ENCODE measurements at regions not wholly inside any gene's neighbourhood (a gene's known extent, or its start where the extent isn't known, plus 50 kb on each side); places are given as distances from the start of the nearest gene placed in this dataset.
"Not testable (repeated sequence)": the region's sequence is repeated elsewhere in the genome, so short reads cannot be mapped to it uniquely, and the experiment has no call there.

DNA sequence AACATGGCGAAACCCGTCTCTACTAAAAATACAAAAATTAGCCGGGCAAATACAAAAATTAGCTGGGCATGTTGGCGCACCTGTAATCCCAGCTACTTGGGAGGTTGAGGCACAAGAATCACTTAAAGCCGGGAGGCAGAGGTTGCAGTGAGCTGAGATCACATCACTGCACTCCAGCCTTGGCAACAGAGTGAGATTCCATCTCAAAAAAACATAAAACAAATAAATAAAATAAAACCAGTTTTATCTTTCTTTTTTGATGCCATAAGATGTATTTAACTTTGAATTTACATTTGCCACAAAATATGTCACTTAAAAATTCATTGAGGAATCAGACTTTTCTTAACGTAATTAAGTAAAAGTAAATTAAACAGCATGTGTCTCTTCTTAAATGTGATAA is 113.3 kb upstream of the ERRFI1 start:
- no peak for DNase-seq

DNA sequence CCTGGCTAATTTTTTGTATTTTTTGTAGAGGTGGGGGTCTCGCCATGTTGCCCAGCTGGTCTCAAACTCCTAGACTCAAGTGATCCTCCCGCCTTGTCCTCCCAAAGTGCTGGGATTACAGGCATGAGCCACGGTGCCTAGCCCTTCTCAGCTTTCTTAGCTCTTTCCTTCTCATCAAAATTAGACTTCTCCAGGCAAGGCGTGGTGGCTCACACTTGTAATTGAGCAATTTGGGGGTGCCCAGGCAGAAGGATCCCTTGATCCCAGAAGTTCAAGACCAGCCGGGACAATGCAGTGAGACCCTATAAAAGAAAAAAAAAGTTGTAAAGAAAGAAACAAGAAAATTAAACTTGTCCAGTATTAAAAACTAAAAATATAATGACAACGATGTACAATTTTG is 112.6 kb upstream of the ERRFI1 start:
- no peak for DNase-seq

DNA sequence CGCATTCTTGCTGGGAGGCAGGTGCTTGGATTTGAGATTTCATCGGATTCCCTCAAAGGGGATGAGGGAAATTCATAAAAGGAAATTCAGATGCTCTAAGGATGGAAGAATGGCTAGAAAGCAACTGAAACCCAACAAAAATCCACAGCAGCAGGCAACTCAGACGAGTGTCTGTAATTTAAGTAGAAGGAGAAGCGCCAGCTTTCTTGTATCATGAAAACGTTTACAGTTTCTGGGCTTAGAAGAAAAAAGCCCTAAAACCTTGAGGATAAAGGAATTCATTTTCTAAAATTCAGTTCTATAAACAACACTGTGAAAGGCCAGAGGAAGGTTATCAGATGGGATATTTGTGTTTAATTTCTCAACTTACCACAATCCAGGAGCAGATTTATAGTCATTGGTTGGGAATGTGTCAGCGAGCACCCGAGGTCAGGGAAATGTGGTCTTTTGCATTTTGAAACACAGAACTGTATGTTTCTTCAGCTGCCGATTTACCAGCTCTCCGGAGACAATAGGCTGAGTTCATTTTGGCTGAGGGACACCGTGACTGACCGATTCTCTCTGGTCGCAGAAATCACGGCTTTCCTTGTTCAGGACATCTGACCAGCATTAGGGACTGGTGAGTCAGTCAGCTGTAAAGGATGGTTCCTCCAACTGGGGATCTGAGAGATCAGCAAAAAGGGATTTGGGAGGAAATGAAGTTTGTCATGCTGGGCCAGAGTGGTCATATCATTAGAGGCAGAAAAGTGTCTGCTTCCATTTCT is 111.6 kb upstream of the ERRFI1 start:
- DNase-seq = no peak

DNA sequence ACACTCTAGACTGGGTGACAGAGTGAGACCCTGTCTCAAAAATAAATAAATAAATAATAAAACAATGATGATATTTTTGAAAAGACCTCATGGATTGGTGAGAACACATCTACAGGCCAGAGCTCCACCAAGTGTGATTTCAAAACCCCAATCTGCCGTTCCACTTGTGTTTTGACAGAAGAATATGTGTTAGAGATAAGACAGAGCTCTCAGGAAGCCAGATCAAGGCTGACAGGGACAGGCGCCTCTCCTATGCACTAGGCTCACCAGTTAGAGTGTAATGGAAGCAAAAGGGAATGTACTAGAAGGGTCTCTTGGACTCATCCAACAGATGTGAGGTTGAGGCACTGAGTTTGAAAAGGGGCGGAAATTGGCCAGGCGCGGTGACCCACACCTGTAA is 110.7 kb upstream of the ERRFI1 start:
- DNase-seq = no peak

DNA sequence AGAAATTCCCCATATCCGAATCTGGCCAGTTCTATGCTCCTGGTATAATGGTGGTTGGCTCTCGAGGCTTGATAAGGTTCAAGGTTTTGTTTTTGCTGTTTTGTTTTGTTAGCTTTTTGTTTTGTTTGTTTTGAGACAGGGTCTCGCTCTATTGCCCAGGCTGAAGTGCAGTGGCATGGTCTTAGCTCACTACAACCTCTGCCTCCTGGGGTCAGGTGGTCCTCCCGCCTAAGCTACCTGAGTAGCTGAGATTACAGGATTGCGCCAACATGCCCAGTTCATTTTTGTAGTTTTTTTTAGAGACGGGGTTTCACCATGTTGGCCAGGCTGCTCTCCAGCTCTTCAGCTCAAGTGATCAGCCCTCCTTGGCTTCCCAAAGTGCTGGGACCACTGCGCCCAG is 109.1 kb upstream of the ERRFI1 start:
- no peak for DNase-seq

DNA sequence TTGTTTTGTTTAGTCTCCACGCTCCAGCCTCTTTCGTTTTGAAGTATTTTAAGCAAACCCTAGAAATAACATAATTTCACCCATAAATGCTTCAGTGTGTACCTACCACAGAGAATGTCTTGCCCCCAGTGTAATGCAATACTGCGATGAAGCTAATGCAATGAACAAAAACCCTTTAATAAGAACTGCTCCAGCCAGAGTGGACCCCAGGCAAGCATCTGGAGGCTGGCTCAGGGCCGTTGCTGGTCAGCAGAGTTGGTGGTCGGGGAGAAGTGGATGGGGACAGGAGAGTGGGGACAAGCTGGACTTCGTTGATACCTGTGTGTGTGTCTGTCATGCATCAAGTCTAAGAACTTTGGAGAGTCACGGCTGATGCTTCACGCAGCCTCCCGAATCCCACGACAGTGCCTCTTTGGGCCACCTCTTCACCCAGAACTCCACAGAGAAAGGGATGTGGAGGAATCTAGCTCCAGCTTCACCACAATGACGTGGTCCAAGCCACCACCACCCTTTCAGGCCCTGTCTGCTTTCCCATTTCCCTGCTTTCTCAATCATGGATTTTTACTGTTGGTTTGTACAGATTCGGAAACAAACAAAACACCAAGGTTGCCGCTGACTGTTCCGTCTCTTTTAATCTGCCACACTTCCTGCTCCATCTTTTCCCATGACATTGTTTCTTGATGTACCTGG is 108.6 kb upstream of the ERRFI1 start:
- DNase-seq = no peak

DNA sequence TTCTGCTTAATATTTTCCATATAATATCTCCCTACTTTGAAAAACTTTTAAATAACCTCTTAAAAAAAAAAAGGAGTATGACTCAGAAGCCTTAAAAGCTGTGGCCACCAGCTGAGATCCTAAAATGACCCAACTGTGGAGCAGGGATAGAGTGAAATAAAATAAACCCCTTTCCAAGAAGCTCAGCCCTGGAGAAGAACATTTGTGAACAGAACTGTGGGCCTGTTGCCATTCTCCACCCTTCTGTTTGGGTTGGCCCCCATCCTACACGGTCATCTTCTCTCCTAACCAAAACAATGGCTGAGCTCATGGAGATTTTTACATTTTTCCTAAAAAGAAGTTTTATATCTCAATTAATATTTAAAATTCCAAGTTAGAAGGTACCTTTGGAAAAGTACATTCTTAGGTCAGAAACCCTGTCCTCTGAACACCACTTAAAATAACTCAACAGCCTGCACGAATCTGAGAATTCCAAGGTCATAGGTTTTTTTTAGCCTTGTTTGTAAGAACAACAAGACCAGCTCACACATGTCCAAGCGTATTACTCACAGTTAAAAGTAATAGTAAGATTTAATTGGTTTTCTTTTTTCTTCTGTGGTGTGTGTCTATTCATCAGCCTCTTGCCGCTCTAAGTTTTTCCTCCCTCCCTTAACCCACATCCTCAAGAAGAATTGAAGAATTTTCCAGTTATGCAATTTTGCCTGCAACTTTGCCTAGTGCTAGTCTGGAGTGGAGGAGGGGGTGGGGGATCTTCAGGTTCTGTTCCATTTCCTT is 107.7 kb upstream of the ERRFI1 start:
- DNase-seq = no peak

DNA sequence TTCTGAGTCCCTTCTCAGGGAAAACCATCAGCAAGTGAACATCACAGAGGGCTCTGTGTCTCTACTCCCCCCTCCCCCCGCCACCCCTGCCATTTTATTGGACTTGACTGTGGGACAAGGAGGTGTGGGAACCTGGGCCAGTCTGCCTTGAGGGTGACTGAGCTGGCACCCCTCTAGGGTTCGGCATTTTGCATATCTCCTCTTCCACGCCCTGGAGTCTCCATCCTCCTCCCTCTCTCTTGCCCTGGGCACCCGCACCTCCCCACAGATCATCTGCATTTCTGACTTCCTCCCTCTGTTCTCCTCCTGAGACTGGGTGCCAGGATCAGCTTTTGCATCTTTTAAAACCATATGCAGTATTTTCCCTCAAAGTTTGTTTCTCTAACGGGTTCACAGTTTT is 107.1 kb upstream of the ERRFI1 start:
- DNase-seq = no peak

DNA sequence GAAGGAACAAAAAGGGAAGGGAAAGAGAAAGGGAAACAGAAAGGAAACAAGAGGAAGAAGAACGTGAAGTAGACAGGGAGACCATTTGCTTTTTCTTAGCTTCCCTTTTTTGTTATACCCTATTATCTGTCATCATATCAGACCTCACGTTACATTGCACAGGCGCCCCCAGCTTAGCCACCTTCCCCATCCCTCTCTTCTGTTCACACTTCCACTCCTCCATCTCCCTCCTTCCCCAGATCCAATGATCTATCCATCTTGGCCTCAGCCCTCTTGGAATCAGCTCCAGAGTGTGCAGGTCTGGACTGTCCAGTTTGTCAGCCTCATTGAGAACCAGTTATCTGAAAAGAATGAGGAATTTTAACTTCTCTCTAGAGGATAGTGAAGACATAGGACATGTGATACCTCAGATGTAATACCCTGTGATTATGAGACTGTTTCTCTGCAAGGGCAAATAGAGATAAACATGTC is 101.1 kb upstream of the ERRFI1 start:
- no peak for DNase-seq

DNA sequence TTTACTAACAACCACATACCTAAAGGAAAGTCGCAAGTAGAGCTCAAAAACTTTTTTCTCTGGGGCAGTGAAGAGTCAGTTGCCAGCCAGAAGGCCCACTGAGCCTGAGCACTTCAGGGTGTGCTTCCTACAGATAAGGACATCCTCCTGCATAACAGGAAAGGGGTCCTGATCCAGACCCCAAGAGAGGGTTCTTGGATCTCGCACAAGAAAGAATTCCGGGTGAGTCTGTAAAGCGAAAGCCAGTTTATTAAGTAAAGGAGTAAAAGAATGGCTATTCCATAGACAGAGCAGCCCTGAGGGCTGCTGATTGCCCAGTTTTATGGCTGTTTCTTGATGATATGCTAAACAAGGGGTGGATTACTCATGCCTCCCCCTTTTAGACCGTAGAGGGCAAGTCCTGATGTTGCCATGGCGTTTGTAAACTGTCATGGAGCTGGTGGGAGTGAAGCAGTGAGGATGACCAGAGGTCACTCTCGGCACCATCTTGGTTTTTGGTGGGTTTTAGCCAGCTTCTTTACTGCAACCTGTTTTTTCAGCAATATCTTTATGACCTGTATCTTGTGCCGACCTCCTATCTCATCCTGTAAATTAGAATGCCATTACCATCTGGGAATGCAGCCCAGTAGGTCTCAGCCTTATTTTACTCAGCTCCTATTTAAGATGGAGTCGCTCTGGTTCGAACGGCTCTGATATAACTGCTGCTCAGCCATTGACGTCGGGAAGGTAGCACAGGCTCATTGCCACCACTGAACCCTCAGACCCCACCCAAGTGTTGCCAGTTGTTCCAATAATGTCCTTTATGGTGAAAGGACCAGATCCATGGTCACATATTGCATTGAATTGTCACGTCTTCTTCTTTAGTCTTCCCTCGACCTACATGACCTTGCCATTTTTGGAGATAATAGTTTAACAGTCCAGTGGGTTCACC is 96.6 kb upstream of the ERRFI1 start:
- DNase-seq = no peak

DNA sequence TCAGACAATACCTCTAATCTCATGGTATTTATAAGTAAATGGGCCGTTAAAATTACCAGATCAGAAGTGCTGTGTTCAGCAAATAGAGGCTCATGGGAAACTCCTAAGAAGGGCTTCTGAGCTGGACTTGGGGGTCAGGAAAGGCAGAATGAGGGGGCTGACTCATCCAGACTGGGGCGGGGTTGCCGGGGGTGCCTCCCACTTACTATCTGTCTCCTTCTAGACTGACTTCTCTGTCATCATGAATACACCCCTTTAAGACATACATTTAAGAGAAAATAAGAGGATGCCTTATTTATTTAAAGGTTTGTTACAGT is 96.0 kb upstream of the ERRFI1 start:
- no peak for DNase-seq

DNA sequence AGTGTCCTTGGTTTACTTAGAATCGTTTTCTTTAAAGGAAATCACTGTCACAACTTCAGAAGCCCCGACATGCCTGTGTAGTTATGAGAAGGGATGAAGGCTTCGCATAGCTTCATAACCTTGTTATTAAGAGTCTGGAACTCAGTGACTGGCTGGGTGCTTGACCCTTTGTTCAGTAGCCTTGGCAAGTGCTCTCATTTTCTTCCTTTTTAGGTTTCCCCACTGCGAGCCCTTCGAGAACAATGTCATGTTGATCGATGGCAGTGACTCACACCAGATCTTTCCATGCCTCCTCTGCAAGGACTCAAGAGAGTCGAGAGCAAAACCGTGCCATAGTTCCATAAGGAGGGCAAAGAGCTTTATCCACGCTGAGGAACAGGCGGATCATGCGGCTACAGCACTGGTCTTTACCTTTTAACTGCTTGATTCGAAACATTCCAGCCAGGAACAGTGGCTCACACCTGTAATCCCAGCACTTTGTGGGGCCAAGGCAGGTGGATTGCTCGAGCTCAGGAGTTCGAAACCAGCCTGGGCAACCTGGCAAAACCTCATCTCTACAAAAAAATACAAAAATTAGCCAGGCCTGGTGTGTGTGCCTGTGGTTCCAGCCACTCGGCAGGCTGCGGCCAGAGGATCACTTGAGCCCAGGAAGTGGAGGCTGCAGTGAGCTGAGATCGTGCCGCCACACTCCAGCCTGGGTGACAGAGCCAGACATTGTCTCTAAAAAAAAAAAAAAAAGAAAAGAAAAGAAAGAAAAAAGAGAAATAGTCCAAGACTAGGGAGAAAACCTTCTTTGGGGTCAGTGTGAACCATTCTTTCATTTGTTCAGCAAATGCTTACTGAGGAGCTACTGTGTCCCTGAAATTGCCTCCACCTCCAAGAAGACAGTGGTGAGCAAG is 95.4 kb upstream of the ERRFI1 start:
- DNase-seq = no peak

DNA sequence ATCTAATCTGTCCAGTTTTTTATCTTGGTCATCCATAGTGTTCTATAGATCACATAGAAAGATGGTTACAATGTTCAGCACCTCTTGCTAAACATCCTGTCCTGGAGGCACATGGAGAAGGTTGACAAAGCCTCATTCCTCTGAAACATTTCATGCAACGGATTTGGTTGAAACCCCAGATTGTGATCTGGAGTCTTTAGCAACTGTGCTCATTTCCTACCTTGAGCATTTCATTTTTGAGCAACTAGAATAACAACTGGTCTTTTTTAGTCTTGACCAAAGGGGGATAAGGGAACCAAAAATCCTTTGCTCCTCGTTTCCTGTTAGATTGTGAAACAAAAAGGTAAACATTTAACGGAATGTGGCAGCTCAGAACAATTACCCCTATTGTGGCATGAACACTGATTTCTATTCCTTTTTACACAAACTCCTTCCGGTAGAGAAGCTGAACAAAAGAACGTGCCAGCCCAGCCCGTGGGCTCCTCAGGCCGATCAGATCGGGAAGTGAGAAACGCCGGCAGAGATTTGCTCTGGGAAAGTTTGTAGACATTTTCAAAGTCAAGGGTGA is 94.7 kb upstream of the ERRFI1 start:
- DNase-seq = no peak

DNA sequence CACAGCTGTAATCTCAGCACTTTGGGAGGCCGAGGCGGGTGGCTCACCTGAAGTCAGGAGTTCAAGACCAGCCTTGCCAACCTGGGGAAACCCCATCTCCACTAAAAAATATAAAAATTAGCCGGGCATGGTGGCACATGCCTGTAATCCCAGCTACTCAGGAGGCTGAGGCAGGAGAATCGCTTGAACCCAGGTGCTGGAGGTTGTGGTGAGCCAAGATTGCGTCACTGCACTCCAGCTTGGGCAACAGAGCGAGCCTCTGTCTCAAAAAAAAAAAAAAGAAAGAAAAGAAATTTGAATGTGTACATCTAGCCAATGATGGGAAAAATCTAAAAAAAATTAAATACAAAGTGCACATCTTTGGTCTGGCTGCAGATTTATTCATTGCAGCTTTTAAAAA is 92.6 kb upstream of the ERRFI1 start:
- DNase-seq = not testable (repeated sequence)

DNA sequence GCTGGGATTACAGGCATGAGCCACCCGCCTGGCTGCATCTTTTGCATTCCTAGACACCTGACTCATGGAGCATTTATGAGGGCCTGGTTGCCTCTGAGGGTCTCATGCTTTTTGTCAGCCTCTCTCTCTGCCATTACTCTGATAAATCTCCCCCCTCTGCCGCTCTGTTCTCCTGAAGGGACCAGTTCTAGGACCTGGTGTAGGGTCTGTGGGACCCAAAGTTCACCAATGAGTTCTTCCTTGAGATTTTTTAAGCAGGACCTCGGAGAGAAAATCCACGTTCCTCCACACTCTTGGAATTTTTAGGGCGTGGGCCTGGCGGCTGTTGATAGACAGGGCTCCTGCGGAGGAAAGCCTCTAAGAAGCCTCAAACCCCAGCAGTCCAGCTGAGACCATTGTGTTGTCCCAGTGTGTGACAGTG is 91.9 kb upstream of the ERRFI1 start:
- no peak for DNase-seq

DNA sequence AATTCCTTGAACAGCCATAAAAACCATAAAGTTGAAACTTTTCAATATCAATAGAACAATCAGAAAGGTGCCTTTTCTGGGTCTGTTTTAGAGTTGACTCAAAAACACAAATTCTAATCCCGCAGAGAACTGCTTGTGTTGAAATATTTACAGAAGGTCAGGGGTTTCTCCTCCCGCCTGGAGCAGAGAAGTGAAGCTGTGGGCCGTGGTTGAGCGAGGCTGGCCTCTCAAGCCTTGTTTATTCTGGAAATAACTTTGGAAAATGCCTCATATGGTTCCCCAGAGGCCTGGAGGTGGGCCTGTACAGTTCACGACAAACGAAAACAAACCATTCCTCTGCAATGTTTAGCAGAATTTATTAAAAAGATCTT is 90.8 kb upstream of the ERRFI1 start:
- no peak for DNase-seq

DNA sequence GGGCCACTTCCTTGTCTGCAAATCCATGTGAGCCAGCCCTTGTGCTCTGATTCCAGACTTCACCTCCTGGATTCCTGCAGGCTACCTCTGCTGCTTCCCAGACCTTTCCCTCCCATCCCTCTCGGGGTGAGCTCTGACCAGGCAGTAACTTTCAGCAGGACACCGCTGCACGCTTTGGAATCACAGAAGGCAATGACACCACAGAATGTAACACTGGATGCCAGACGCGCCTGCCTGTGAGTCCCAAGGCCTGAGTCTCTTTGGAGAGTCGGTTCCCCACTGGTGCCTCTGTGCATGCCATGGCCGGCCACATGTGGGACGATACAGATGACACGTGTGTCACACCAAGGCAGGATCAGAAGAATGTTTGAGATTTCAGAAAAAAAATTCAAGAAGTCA is 89.7 kb upstream of the ERRFI1 start:
- no peak for DNase-seq

DNA sequence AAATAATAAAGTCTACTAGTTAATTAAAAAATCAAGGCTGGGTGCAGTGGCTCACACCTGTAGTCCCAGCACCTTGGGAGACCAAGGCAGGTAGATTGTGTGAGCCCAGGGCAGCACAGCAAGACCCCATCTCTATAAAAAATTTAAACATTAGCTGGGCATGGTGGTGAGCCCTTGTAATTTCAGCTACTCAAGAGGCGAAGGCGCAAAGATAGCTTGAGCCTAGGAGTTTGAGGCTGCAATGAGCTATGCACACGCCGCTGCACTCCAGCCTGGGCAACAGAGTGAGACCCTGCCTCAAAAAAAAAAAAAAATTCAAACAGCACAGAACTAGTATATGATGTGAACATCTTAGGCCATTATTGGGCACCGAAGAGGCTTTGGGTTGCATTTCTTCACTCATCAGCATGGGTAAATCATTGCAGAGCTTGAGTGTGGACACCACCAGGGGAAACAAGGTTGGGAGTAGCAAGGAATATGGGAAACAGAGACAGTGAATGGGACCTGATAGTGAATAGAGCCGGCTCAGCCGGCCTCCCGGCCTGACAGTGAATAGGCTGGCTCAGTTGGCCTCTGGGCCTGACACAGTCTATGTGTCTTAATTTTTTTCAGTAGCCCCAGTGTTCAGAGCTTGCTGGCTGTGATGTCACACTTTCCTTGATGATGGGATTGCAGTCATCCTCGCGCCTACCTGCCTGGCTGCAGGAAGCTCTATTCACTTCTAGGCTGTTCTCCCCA is 89.1 kb upstream of the ERRFI1 start:
- DNase-seq = no peak

DNA sequence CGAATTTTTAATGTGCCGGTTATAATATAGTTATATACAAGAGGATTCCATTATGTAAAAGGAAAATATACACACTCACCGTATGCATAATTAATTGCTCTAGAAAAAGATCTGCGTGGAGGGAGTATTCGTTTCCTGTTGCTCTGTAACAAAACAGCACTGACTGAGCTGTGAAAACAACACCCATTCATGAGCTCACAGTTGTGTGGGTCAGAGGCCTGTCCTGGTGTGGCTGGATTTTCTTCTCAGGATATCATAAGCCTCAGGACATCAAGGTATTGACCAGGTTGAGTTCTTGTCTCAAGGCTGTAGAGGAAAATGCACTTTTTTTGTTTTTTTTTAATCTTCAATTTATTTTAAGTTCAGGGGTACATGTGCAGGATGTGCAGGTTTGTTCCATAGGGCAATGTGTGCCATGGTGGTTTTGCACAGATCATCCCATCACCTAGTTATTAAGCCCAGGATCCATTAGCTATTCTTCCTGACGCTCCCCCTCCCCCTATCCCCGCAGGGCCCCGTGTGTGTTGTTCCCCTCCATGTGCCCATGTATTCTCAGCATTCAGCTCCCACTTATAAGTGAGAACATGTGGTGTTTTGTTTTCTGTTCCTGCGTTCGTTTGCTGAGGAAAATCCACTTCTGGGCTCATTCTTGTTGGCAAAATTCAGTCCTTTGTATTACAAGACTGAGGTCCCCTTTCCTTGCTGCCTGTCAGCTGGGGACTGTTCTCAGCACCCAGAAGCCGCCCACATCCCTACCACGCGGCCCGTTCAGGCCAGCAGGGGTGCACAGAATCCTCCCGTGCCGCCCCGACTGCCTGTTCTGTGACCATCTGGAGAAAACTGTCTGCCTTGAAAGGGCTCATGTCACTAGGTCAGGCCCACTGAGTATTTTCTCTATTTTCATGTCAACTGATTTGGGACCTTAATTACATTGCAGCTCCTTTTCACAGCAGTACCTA is 87.4 kb upstream of the ERRFI1 start:
- DNase-seq = no peak

All from GDM1 (cell line).